ENCODE measurements at regions not wholly inside any gene's neighbourhood (a gene's known extent, or its start where the extent isn't known, plus 50 kb on each side); places are given as distances from the start of the nearest gene placed in this dataset.

GRCh38 chr5:26415987-26416779, 622.2 kb downstream of the CDH9 start:
- TF ChIP-seq, protein P1, sequence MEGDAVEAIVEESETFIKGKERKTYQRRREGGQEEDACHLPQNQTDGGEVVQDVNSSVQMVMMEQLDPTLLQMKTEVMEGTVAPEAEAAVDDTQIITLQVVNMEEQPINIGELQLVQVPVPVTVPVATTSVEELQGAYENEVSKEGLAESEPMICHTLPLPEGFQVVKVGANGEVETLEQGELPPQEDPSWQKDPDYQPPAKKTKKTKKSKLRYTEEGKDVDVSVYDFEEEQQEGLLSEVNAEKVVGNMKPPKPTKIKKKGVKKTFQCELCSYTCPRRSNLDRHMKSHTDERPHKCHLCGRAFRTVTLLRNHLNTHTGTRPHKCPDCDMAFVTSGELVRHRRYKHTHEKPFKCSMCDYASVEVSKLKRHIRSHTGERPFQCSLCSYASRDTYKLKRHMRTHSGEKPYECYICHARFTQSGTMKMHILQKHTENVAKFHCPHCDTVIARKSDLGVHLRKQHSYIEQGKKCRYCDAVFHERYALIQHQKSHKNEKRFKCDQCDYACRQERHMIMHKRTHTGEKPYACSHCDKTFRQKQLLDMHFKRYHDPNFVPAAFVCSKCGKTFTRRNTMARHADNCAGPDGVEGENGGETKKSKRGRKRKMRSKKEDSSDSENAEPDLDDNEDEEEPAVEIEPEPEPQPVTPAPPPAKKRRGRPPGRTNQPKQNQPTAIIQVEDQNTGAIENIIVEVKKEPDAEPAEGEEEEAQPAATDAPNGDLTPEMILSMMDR (IDR thresholded peaks at IDR 0.05), result no peak
- no peak for TF ChIP-seq POLR2A (IDR thresholded peaks at IDR 0.05)

Data from suprapubic skin (tissue), 3 donors.